MM.1S (cell line): ENCODE measurements at regions not wholly inside any gene's neighbourhood (a gene's known extent, or its start where the extent isn't known, plus 50 kb on each side); places are given as distances from the start of the nearest gene placed in this dataset.

Experiments used
- DNase-seq: peaks from one replicate; pipeline ENCODE4 v3.0.0-alpha.2; 2015
- H2AFZ ChIP-seq: fragments of 300-600 bp; sonication (generic); 2 replicates; pipeline ENCODE4 v1.6.0; 2016; ENCODE audit warnings: antibody characterized with exemption, low read length
- H3F3A ChIP-seq: fragments of 300-600 bp; sonication (generic); 2 replicates; pipeline ENCODE4 v1.6.1; 2016; ENCODE audit warnings: mild to moderate bottlenecking, antibody characterized with exemption, low read length, moderate library complexity, mixed read lengths; ENCODE audit not compliant: insufficient read depth
- H3K27ac ChIP-seq: fragments of 300-600 bp; sonication (generic); 2 replicates; pipeline ENCODE4 v1.5.1; 2016; ENCODE audit warnings: mild to moderate bottlenecking, low read length
- H3K27me3 ChIP-seq: fragments of 300-600 bp; sonication (generic); replicated peaks from 2 replicates; pipeline ENCODE4 v1.6.0; 2016; ENCODE audit warnings: low read length; ENCODE audit not compliant: insufficient read depth
- H3K36me3 ChIP-seq: fragments of 300-600 bp; sonication (generic); replicated peaks from 2 replicates; pipeline ENCODE4 v1.6.1; 2016; ENCODE audit warnings: mild to moderate bottlenecking, low read length, mixed read lengths; ENCODE audit not compliant: insufficient read depth
- H3K4me1 ChIP-seq: fragments of 300-600 bp; sonication (generic); 2 replicates; pipeline ENCODE4 v1.6.1; 2016; ENCODE audit warnings: low read length, mixed read lengths
- H3K4me2 ChIP-seq: fragments of 300-600 bp; sonication (generic); 2 replicates; pipeline ENCODE4 v1.6.0; 2016; ENCODE audit warnings: low read depth, low read length
- H3K4me3 ChIP-seq: fragments of 300-600 bp; sonication (generic); 2 replicates; pipeline ENCODE4 v1.5.1; 2016; ENCODE audit warnings: low read length, mixed read lengths
- H3K79me2 ChIP-seq: fragments of 300-600 bp; sonication (generic); 2 replicates; pipeline ENCODE4 v1.6.1; 2016; ENCODE audit warnings: mixed run types, low read length, mixed read lengths
- H3K9ac ChIP-seq: fragments of 300-600 bp; sonication (generic); 2 replicates; pipeline ENCODE4 v1.6.1; 2016; ENCODE audit warnings: low read length, mixed read lengths
- H3K9me2 ChIP-seq: fragments of 300-600 bp; sonication (generic); replicated peaks from 2 replicates; pipeline ENCODE4 v1.6.1; 2016; ENCODE audit warnings: mild to moderate bottlenecking, low read length, mixed read lengths; ENCODE audit not compliant: insufficient read depth
- H3K9me3 ChIP-seq: fragments of 300-600 bp; sonication (generic); replicated peaks from 2 replicates; pipeline ENCODE4 v1.6.1; 2016; ENCODE audit warnings: mild to moderate bottlenecking, low read length, mixed read lengths; ENCODE audit not compliant: insufficient read depth
- H4K20me1 ChIP-seq: fragments of 300-600 bp; sonication (generic); 2 replicates; pipeline ENCODE4 v1.6.1; 2016; ENCODE audit warnings: mild to moderate bottlenecking, low read length, moderate library complexity, mixed read lengths; ENCODE audit not compliant: insufficient read depth
- EZH2 ChIP-seq: fragments of 300-600 bp; sonication (generic); optimal IDR thresholded peaks from 2 replicates; pipeline ENCODE3; 2017; ENCODE audit warnings: low read depth, mild to moderate bottlenecking, antibody characterized with exemption, low read length, mixed read lengths
- EZH2phosphoT487 ChIP-seq: fragments of 300-600 bp; sonication (generic); IDR thresholded peaks from 2 replicates; pipeline ENCODE4 v1.6.1; 2018; ENCODE audit warnings: antibody characterized with exemption, low read length
- TF ChIP-seq, protein P1 (sequence below): fragments of 300-600 bp; sonication (generic); IDR thresholded peaks from 2 replicates; pipeline ENCODE4 v1.5.1; 2016; ENCODE audit warnings: antibody characterized with exemption, low read length, mixed read lengths

DNA sequence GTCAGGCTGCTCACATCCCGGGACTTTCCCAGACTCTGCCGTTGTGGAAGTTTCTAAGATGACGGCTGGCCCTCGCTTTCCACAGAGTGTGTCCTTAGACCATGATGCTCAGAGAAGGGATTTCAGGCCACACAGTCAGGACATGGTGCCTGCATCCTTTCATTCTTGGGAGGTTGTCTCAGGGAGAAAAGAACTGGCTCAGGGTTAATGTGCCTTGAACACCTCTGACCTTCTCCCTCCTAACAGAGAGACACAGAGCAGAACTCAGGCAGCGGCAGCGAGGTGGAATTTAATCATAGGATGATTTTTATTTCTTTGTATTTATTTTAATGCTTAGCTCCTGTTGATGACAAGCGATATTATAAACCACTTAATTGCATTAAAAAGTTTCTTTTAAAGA, 96.9 kb upstream of the ATP2B2 start:
- no peak overlapping the region for H2AFZ ChIP-seq
- no peaks in the 10 kb centered on the region for H4K20me1 ChIP-seq
- no peak overlapping the region for H3K9ac ChIP-seq
- H3K79me2 ChIP-seq = no peaks in the 10 kb centered on the region
- no peaks in the 10 kb centered on the region for H3F3A ChIP-seq
- no peak overlapping the region for H3K4me3 ChIP-seq
- no peaks in the 10 kb centered on the region for H3K36me3 ChIP-seq
- H3K27me3 ChIP-seq = peaks cover 48% of the 10 kb centered on the region
- H3K4me1 ChIP-seq = no peaks in the 10 kb centered on the region
- no peak for DNase-seq
- TF ChIP-seq EZH2 (no peak), EZH2phosphoT487 (no peak)
- TF ChIP-seq, protein P1, sequence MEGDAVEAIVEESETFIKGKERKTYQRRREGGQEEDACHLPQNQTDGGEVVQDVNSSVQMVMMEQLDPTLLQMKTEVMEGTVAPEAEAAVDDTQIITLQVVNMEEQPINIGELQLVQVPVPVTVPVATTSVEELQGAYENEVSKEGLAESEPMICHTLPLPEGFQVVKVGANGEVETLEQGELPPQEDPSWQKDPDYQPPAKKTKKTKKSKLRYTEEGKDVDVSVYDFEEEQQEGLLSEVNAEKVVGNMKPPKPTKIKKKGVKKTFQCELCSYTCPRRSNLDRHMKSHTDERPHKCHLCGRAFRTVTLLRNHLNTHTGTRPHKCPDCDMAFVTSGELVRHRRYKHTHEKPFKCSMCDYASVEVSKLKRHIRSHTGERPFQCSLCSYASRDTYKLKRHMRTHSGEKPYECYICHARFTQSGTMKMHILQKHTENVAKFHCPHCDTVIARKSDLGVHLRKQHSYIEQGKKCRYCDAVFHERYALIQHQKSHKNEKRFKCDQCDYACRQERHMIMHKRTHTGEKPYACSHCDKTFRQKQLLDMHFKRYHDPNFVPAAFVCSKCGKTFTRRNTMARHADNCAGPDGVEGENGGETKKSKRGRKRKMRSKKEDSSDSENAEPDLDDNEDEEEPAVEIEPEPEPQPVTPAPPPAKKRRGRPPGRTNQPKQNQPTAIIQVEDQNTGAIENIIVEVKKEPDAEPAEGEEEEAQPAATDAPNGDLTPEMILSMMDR = no peak
- no peaks in the 10 kb centered on the region for H3K9me3 ChIP-seq
- no peaks in the 10 kb centered on the region for H3K9me2 ChIP-seq
- no peak overlapping the region for H3K27ac ChIP-seq
- H3K4me2 ChIP-seq = no peak overlapping the region

DNA sequence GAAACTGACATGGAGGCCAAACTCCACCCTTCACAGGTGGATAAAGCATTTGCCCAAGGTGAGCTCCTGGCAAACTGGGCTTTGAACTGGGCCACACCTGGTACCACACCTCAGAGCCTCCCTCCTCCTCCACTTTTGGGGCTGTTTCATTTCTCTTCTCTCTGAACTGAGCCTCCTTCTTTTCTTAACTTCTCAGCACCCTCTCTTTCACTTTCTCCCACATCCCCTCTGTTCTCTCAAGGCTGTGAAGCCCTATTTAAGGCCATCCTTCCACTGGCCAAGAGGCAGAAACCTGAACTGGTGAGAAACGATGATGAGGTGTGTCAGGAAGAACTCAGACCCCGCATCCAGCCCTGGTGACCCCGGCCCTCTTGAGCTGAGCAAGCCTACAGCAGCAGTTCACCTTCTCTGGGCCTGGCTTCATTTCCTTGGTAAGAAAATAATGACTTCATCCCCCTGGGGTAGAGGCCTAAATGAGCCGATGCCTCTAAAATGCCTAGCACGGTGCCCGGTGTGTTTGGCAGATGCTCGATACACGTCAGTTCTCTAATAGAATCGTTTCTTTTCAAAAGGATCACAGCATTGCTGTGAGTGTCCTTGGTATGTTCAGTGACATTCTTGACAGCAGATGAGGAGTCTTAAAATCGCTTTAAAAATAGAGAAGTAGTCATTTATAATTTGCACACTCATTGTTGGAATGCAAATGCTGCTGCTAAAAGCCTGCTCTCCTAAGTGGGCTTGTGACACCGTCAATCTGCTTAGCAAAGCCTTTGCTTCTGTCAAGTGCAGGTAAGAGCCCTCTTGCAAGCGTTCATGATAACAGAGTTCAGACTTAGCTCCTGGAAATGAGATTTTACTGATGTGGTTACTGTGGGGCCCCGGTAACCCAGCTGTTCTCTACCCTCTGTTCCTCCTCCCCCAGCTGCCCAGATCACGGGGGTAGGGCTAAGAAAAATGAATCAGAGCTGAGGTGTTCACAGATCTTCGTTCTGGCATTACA, 97.7 kb upstream of the ATP2B2 start:
- Histone ChIP-seq H3K36me3 (no peaks in the 10 kb centered on the region), H3K27me3 (peaks cover 40% of the 10 kb centered on the region)

DNA sequence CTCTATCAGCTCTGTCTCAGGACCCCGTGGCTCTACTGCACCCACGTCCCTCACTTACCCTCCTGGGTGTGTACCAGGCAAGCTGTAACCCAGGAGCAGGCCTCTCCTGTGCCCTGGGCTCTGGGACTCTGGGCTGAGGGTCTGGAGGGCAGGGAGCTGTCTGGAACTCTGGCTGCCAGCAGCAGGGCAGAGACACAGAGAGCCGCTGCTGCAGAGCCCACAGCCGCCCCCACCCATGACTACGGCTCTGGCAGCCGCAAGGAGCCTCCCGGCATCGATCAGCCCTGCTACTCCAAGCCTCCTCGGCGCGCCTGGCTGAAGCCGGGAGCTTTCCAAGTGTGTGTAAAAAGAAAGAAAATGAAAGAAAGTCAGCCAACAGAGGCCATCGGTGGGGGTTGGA, 103.7 kb upstream of the ATP2B2 start:
- H4K20me1 ChIP-seq = no peaks in the 10 kb centered on the region
- no peak overlapping the region for H3K4me3 ChIP-seq
- H2AFZ ChIP-seq = no peak overlapping the region
- H3F3A ChIP-seq = no peaks in the 10 kb centered on the region
- H3K9me3 ChIP-seq = no peaks in the 10 kb centered on the region
- no peak overlapping the region for H3K9ac ChIP-seq
- H3K79me2 ChIP-seq = no peaks in the 10 kb centered on the region
- 0 out of 2 replicates have a peak overlapping the region, but pooled peaks have one; percentile 1 for H3K4me2 ChIP-seq
- TF ChIP-seq, protein P1 = no peak
- TF ChIP-seq EZH2 (no peak), EZH2phosphoT487 (no peak)
- H3K9me2 ChIP-seq = no peaks in the 10 kb centered on the region
- no peaks in the 10 kb centered on the region for H3K36me3 ChIP-seq
- no peaks in the 10 kb centered on the region for H3K4me1 ChIP-seq
- DNase-seq = no peak
- H3K27ac ChIP-seq = no peak overlapping the region
- peaks cover 57% of the 10 kb centered on the region for H3K27me3 ChIP-seq

More for the DNA sequence above, 97.7 kb upstream of the ATP2B2 start:
- no peak overlapping the region for H3K4me3 ChIP-seq
- DNase-seq = peak; percentile 31
- no peaks in the 10 kb centered on the region for H4K20me1 ChIP-seq
- H2AFZ ChIP-seq = no peak overlapping the region
- H3K9ac ChIP-seq = no peak overlapping the region
- no peaks in the 10 kb centered on the region for H3K9me2 ChIP-seq
- no peaks in the 10 kb centered on the region for H3F3A ChIP-seq
- no peak overlapping the region for H3K27ac ChIP-seq
- no peaks in the 10 kb centered on the region for H3K9me3 ChIP-seq
- H3K4me2 ChIP-seq = 0 out of 2 replicates have a peak overlapping the region, but pooled peaks have one; percentile 1
- H3K79me2 ChIP-seq = no peaks in the 10 kb centered on the region
- TF ChIP-seq EZH2 (no peak), EZH2phosphoT487 (no peak)
- TF ChIP-seq, protein P1 = no peak
- H3K4me1 ChIP-seq = no peaks in the 10 kb centered on the region
